PFSK-1 (cell line): ENCODE measurements at regions not wholly inside any gene's neighbourhood (a gene's known extent, or its start where the extent isn't known, plus 50 kb on each side); places are given as distances from the start of the nearest gene placed in this dataset.

ENCODE experiments used
- FOXP2 ChIP-seq: optimal IDR thresholded peaks from 2 replicates; pipeline ENCODE3; 2011; ENCODE audit warnings: borderline replicate concordance, control low read depth, inconsistent platforms; ENCODE audit not compliant: insufficient read depth; ENCODE audit errors: extremely low read length, extremely low read depth
- POLR2AphosphoS5 ChIP-seq: IDR thresholded peaks from 2 replicates; pipeline ENCODE4 v1.6.1; 2012; ENCODE audit warnings: low read depth, mild to moderate bottlenecking, control low read depth, low read length, moderate library complexity
- SIN3A ChIP-seq: IDR thresholded peaks from 2 replicates; pipeline ENCODE4 v1.6.1; 2012; ENCODE audit warnings: mild to moderate bottlenecking, low read length, moderate library complexity, borderline replicate concordance; ENCODE audit not compliant: insufficient read depth
- TAF1 ChIP-seq: IDR thresholded peaks from 2 replicates; pipeline ENCODE4 v1.6.1; 2012; ENCODE audit warnings: low read length, control low read depth, borderline replicate concordance; ENCODE audit not compliant: insufficient read depth
- TF ChIP-seq, protein P1 (sequence below), 2 experiments: IDR thresholded peaks; 2 replicates each; pipeline versions ENCODE4 v1.6.1 to v1.8.0; 2011 to 2012; ENCODE audit warnings: low read depth in 2 of 2, low read length in 2 of 2, control low read depth in 1 of 2, inconsistent platforms in 1 of 2, mild to moderate bottlenecking in 1 of 2, moderate library complexity in 1 of 2; ENCODE audit not compliant: insufficient read depth in 1 of 2

DNA sequence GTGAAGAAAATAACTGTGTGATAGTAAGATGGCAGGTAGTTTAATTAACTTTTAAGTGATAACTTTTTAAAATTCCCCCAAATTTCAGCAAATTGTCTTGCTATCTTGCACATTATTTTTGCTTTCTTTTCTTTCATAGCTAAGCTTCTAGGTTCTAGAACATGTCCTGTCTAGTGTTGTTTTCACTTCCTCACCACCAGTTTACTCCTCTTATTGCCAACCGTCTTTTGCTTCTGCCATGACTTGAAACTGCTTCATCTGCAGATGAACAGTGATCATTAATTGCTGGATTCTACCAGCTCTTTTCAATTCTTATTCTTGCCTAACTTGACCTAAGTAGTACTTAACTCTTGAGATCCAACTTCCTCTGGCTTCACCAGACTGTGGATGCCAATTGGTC lies 137.8 kb downstream of the CENPW start:
- no peak for TF ChIP-seq FOXP2
- no peak for TF ChIP-seq SIN3A
- no peak for TF ChIP-seq TAF1

DNA sequence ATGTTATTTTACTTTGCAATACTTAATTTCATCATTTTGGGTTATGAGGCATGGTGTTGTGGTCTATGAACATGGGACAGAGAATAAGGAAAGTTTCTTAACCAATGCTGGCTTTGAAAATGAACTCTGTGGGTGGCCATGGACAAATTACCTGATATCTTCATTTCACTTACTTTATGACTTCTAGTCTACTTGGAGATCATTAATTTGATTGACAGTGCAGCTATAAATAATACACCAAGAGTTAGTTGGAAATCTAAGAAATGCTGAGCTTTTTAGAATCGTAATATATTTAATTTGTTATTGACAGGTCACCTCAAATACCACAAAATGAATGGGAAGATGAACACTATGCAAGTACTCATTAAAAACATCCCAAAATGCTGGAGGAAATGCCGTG lies 140.4 kb downstream of the CENPW start:
- no peak for TF ChIP-seq SIN3A
- TF ChIP-seq, protein P1, sequence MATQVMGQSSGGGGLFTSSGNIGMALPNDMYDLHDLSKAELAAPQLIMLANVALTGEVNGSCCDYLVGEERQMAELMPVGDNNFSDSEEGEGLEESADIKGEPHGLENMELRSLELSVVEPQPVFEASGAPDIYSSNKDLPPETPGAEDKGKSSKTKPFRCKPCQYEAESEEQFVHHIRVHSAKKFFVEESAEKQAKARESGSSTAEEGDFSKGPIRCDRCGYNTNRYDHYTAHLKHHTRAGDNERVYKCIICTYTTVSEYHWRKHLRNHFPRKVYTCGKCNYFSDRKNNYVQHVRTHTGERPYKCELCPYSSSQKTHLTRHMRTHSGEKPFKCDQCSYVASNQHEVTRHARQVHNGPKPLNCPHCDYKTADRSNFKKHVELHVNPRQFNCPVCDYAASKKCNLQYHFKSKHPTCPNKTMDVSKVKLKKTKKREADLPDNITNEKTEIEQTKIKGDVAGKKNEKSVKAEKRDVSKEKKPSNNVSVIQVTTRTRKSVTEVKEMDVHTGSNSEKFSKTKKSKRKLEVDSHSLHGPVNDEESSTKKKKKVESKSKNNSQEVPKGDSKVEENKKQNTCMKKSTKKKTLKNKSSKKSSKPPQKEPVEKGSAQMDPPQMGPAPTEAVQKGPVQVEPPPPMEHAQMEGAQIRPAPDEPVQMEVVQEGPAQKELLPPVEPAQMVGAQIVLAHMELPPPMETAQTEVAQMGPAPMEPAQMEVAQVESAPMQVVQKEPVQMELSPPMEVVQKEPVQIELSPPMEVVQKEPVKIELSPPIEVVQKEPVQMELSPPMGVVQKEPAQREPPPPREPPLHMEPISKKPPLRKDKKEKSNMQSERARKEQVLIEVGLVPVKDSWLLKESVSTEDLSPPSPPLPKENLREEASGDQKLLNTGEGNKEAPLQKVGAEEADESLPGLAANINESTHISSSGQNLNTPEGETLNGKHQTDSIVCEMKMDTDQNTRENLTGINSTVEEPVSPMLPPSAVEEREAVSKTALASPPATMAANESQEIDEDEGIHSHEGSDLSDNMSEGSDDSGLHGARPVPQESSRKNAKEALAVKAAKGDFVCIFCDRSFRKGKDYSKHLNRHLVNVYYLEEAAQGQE (IDR thresholded peaks at IDR 0.05; ENCODE audit: insufficient read depth in 1 of 2, low read depth in 2 of 2, low read length in 2 of 2) = no peak
- TF ChIP-seq TAF1 = no peak
- no peak for TF ChIP-seq POLR2AphosphoS5
- no peak for TF ChIP-seq FOXP2

DNA sequence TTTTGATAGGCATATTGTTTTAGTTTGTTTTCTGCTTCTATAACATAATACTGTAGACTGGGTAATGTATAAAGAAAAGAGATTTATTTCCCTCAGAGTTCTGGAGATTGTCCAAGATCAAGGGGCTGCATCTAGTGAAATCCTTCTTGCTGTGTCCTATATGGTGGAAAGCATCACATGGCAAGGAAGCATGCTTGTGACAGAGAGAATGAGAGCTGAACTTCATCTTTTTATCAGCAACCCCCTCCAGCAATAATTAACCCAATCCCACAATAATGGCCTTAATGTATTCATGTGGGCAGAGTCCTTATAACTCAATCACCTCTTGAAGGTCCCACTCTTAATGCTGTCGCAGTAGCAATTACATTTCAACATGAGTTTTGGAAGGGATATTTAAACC lies 141.4 kb downstream of the CENPW start:
- TF ChIP-seq FOXP2 (no peak), SIN3A (no peak)

DNA sequence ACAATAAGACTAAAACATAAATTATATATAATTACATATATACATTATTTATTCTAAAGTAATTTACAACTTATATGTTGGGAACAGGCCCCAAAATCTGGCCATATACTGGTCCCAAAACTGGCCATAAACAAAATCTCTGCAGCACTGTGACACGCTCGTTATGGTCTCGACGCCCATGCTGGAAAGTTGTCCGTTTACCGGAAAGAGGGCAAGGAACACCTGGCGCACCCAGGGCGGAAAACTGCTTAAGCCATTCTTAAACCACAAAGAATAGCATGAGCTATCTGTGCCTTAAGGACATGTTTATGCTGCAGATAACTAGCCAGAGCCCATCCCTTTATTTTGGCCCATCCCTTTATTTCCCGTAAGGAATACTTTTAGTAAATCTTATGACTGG lies 164.9 kb downstream of the CENPW start:
- TF ChIP-seq POLR2AphosphoS5 = no peak
- no peak for TF ChIP-seq TAF1
- TF ChIP-seq, protein P1 (IDR thresholded peaks at IDR 0.05; ENCODE audit: insufficient read depth in 1 of 2, low read depth in 2 of 2, low read length in 2 of 2) = no peak
- no peak for TF ChIP-seq SIN3A
- no peak for TF ChIP-seq FOXP2

DNA sequence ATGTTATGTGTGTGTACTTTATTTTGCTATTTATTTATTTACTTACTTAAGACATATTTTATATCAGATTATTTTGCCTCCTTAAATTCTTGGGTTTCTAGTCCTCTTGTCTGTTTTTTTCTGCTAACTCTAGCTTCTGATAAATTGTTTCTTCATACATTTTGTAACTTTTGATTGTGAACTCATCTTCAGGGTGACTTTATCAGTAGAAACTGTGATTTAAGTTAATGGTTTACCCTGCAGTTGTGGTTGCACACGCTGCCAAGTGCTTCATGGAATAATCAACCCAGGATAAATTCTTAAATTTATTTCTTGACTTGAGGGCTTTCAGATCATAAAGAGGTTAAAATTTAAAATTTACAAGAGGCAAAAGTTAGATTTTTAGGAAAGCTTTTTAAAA lies 173.3 kb downstream of the CENPW start:
- TF ChIP-seq, protein P1 (IDR thresholded peaks at IDR 0.05; ENCODE audit: insufficient read depth in 1 of 2, low read depth in 2 of 2, low read length in 2 of 2) = no peak
- no peak for TF ChIP-seq FOXP2
- no peak for TF ChIP-seq POLR2AphosphoS5
- TF ChIP-seq SIN3A = no peak
- TF ChIP-seq TAF1 = no peak

DNA sequence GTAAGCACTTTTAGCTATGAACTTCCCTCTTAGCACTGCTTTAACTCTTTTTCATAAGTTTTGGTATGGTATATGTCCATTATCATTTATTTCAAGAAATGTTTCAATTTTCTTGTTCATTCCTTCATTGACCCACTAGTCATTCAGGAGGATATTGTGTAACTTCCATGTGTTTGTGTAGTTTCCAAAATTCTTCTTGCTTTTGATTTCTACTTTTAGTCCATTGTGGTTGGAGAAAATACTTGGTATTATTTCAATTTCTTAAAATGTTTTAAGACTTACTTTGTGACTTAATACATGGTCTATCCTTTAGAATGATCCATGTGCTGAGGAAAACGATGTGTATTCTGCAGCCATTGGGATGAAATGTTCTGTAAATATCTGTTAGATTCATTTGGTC lies 176.5 kb downstream of the CENPW start:
- no peak for TF ChIP-seq POLR2AphosphoS5
- no peak for TF ChIP-seq FOXP2
- TF ChIP-seq, protein P1 (IDR thresholded peaks at IDR 0.05; ENCODE audit: insufficient read depth in 1 of 2, low read depth in 2 of 2, low read length in 2 of 2) = no peak
- TF ChIP-seq TAF1 = no peak
- TF ChIP-seq SIN3A = no peak
